CD4-positive, alpha-beta T cell (primary cell): ENCODE measurements at regions not wholly inside any gene's neighbourhood (a gene's known extent, or its start where the extent isn't known, plus 50 kb on each side); places are given as distances from the start of the nearest gene placed in this dataset.

Experiments
- ATAC-seq: fragments of 200-7000 bp; cut with Tn5 transposase; one replicate; pipeline ENCODE4 v1.10.0; 2022; ENCODE audit warnings: mild to moderate bottlenecking; ENCODE audit not compliant: poor library complexity
- CTCF ChIA-PET: fragments of 350-600 bp; sonication (Branson Sonifier 250); formaldehyde crosslinking; loops from one replicate; lab custom pipeline; 2021; ENCODE audit warnings: antibody characterized with exemption, inconsistent platforms; lab: Charles Lee
- POLR2A ChIA-PET: fragments of 350-600 bp; sonication (Branson Sonifier 250); formaldehyde crosslinking; loops from one replicate; lab custom pipeline; 2021; ENCODE audit warnings: antibody characterized with exemption, inconsistent platforms; lab: Charles Lee
- DNase-seq, 14 experiments: peaks; one replicate each; pipeline ENCODE4 v3.0.0-alpha.2; 2013 to 2020; ENCODE audit warnings: mixed read lengths in 2 of 14
- H3K27ac ChIP-seq, 2 donors: one replicate each; pipeline versions ENCODE4 v1.5.1 to v1.7.0; 2013; ENCODE audit warnings: low read length in 2 of 2, low read depth in 1 of 2, mild to moderate bottlenecking in 1 of 2
- H3K27me3 ChIP-seq, 2 experiments: 1 replicate in 1 of 2; 2 replicates in 1 of 2; pipeline versions ENCODE4 v1.6.1 to v1.7.0; 2013; ENCODE audit warnings: low read length in 2 of 2, control low read depth in 1 of 2, mild to moderate bottlenecking in 1 of 2, moderate library complexity in 1 of 2; ENCODE audit not compliant: insufficient read depth in 2 of 2, control insufficient read depth in 1 of 2
- H3K36me3 ChIP-seq: one replicate; pipeline ENCODE4 v1.6.1; 2013; ENCODE audit warnings: low read length, control low read depth; ENCODE audit not compliant: insufficient read depth
- H3K4me1 ChIP-seq: one replicate; pipeline ENCODE4 v1.6.1; 2013; ENCODE audit warnings: low read length, control low read depth; ENCODE audit not compliant: insufficient read depth
- H3K4me3 ChIP-seq: one replicate; pipeline ENCODE4 v1.5.1; 2013; ENCODE audit warnings: mild to moderate bottlenecking, low read length, moderate library complexity
- H3K9me3 ChIP-seq, 2 experiments: 1 replicate in 1 of 2; 2 replicates in 1 of 2; pipeline versions ENCODE4 v1.6.1 to v1.7.0; 2013; ENCODE audit warnings: low read length in 2 of 2, mild to moderate bottlenecking in 2 of 2, control low read depth in 1 of 2, moderate library complexity in 1 of 2; ENCODE audit not compliant: control insufficient read depth in 1 of 2, insufficient read depth in 1 of 2
- H3K27ac Mint-ChIP-seq: one replicate; pipeline ENCODE4 v1.8.0; 2020; ENCODE audit warnings: mixed read lengths
- H3K27me3 Mint-ChIP-seq: one replicate; pipeline ENCODE4 v1.8.0; 2021; ENCODE audit warnings: mixed read lengths
- H3K36me3 Mint-ChIP-seq: one replicate; pipeline ENCODE4 v1.8.0; 2021; ENCODE audit warnings: low read depth, mixed read lengths
- H3K4me1 Mint-ChIP-seq: one replicate; pipeline ENCODE4 v1.8.0; 2021; ENCODE audit warnings: low read depth, mixed read lengths
- H3K4me3 Mint-ChIP-seq: one replicate; pipeline ENCODE4 v1.8.0; 2020; ENCODE audit warnings: mild to moderate bottlenecking, mixed read lengths
- H3K9me3 Mint-ChIP-seq: one replicate; pipeline ENCODE4 v1.8.0; 2020; ENCODE audit warnings: mixed read lengths
- CTCF ChIP-seq: fragments of 200-600 bp; IDR thresholded peaks from one replicate; pipeline ENCODE4 v1.8.0; 2022; ENCODE audit warnings: antibody characterized with exemption, mild to moderate bottlenecking
- intact Hi-C, 2 experiments: fragments of 100-400 bp; cut with DNase I in 1 of 2; cut with micrococcal nuclease in 1 of 2; formaldehyde crosslinking; loops; one replicate each; pipeline versions ENCODE4 v1.15.1 to v1.9.0; 2023 to 2025; cut with DNase I, micrococcal nuclease

- DNase-seq (no peak), ATAC-seq (no peak)
- H3K27me3 ChIP-seq: no peaks in the 10 kb centered on the region
- no peak overlapping the region for H3K27ac Mint-ChIP-seq
- no peak overlapping the region for H3K27ac ChIP-seq
- H3K4me3 Mint-ChIP-seq: no peak overlapping the region
- H3K27me3 Mint-ChIP-seq: no peaks in the 10 kb centered on the region
- H3K9me3 ChIP-seq: peaks cover 0 to 5% of the 10 kb centered on the region in 2 experiments
- intact Hi-C loops: no loop called here
- H3K4me3 ChIP-seq: no peak overlapping the region
- TF ChIP-seq CTCF: no peak
- POLR2A ChIA-PET: no interaction called here
- H3K36me3 ChIP-seq: no peaks in the 10 kb centered on the region
- no peaks in the 10 kb centered on the region for H3K4me1 Mint-ChIP-seq
- H3K9me3 Mint-ChIP-seq: peaks cover 9% of the 10 kb centered on the region
- CTCF ChIA-PET: no interaction called here
- no peaks in the 10 kb centered on the region for H3K4me1 ChIP-seq
- H3K36me3 Mint-ChIP-seq: no peaks in the 10 kb centered on the region
Measured at GRCh38 chr13:82364525-82364924, 1517.7 kb downstream of the SLITRK1 start.

GRCh38 chr13:82358284-82358683 is 1524.0 kb downstream of the SLITRK1 start:
- no peak for DNase-seq
- Mint-ChIP-seq H3K4me1 (no peaks in the 10 kb centered on the region), H3K4me3 (no peak overlapping the region), H3K36me3 (no peaks in the 10 kb centered on the region), H3K9me3 (peaks cover 5% of the 10 kb centered on the region), H3K27me3 (no peaks in the 10 kb centered on the region), H3K27ac (no peak overlapping the region)
- no peaks in the 10 kb centered on the region for H3K9me3 ChIP-seq
- no peak for TF ChIP-seq CTCF
- no peak for ATAC-seq
- no peak overlapping the region for H3K4me3 ChIP-seq
- ChIA-PET CTCF (no interaction called here), POLR2A (no interaction called here)
- no peaks in the 10 kb centered on the region for H3K4me1 ChIP-seq
- intact Hi-C loops: no loop called here
- no peaks in the 10 kb centered on the region for H3K27me3 ChIP-seq
- no peak overlapping the region for H3K27ac ChIP-seq
- H3K36me3 ChIP-seq: no peaks in the 10 kb centered on the region

GRCh38 chr13:82356667-82357410 is 1525.4 kb downstream of the SLITRK1 start:
- H3K4me1 Mint-ChIP-seq: no peaks in the 10 kb centered on the region
- Histone ChIP-seq H3K9me3 (no peaks in the 10 kb centered on the region), H3K27me3 (no peaks in the 10 kb centered on the region), H3K4me1 (no peaks in the 10 kb centered on the region), H3K36me3 (no peaks in the 10 kb centered on the region), H3K27ac (no peak overlapping the region), H3K4me3 (no peak overlapping the region)
- H3K9me3 Mint-ChIP-seq: peaks cover 5% of the 10 kb centered on the region
- ChIA-PET POLR2A (no interaction called here), CTCF (no interaction called here)
- no peak for ATAC-seq
- DNase-seq: no peak
- no peak for TF ChIP-seq CTCF
- no peak overlapping the region for H3K4me3 Mint-ChIP-seq
- intact Hi-C loops: no loop called here
- no peak overlapping the region for H3K27ac Mint-ChIP-seq
- no peaks in the 10 kb centered on the region for H3K27me3 Mint-ChIP-seq
- no peaks in the 10 kb centered on the region for H3K36me3 Mint-ChIP-seq
